GM21447 (cell line): ENCODE measurements at regions not wholly inside any gene's neighbourhood (a gene's known extent, or its start where the extent isn't known, plus 50 kb on each side); places are given as distances from the start of the nearest gene placed in this dataset.

ENCODE experiments used
- ATAC-seq: cut with Tn5 transposase; IDR thresholded peaks from one replicate; pipeline ENCODE4 v1.9.1; 2021; ENCODE audit not compliant: unreplicated experiment

DNA sequence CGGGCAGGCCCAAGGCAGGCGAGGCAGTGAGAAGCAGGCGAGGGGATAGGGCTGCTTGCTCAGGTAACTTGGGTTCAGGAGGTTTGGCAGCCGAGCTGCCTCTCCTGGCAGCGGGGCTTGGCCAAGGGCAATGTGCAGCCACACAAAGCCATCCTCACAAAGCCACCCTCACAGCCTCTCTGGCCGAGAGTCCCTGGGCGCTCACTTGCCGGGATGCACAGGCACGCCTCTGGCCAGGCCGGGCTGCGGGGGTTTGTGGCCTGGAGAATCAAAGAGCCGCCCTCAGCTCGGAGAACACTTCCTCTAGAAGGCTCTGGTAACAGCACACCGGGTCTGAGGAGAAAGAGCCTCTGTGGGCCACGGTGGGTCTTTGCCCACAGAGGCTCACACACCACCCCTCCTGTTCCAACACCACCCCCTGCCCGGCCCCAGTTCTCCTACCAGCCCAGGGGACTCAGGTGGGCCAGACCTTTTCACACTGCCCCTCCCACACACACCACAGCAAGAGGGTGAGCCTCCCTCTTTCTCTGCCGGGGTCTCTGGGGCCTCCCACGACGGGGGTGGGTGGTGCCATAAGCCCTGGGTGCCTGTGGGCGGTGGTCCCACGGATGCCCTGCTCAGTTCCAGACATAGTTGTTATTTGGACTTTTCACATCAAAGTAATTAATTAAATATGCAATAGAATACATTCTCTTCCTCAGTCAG lies 186.9 kb downstream of the ZFP36L2 start:
- ATAC-seq = no peak

DNA sequence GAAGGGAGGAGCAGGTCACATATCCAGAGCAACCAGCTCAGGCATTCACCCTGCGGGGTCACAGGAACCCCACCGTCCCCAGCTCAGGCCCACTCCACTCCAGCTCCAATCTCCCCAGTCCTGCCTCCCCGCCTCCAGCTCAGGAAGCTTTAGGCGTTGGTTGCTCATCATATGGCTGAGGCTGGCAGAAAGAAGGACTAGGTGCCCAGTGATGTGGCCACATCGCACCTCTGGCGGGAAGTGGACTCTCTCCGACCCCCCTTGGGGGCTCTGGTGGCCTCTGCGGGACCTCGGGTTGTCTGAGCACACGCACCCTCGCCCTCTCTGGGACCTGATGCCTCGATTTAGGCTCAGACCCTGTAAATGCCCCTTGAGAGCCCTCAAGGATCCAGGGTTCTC lies 187.7 kb downstream of the ZFP36L2 start:
- no peak for ATAC-seq

DNA sequence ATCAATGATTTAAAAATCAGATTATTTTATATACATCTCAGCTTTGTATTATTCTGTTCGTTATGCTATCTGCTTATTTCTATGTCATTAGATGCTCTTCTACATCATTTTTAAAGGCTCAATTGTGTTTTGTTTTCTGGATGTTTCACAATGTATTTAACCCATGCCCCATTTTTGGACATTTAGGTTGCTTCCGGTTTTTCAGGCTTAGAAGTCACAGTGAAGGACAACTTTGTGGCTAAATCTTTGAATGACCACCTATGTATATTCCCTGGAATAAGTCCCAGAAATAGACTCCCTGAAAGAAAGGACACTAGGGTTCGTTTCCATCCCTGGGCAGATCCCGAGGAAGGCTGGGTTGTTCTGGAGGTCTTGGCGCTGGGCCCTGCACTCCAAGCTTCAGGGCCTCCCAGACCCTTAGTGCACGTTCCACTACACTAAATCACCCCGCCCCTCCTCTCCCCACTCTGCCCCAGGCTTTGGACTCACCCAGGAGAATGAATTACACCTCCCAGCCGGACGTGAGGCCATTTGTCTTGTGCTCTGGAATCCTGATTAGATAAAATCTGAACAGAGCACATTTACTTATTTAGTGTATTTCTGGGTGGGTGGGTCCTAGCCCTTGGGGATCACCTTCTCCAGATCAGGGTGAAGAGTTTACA lies 188.2 kb downstream of the ZFP36L2 start:
- ATAC-seq = no peak

DNA sequence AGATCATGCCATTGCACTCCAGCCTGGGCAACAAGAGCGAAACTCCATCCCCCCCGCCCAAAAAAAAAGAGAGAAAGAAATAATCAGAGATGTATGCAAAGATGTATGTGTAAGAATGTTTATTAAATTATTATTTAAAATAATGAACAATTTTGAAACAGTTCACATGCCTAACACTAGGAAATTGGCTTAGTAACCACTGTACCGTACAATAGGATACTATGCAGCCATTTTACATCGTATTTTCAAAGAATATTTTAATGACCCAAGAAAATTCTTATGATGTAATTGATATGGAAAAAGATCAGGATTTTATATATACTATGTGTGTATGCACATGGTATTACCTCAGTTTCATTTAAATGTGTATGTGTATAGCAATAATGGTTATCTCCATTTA lies 190.5 kb downstream of the ZFP36L2 start:
- ATAC-seq = no peak

DNA sequence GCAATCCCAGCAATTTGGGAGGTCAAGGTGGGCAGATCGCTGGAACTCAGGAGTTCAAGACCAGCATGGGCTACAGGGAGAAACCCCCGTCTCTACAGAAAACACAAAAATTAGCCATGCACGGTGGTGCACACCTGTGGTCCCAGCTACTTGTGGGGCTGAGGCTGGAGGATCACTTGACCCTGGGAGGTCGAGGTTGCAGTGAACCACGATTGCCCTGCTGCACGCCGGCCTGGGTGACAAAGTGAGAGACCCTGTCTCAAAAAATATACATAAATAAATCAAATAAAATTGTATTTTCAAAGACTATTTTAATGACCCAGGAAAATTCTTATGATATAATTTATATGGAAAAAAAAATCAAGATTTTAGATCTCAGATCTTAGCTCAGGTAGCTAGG lies 191.5 kb downstream of the ZFP36L2 start:
- no peak for ATAC-seq

DNA sequence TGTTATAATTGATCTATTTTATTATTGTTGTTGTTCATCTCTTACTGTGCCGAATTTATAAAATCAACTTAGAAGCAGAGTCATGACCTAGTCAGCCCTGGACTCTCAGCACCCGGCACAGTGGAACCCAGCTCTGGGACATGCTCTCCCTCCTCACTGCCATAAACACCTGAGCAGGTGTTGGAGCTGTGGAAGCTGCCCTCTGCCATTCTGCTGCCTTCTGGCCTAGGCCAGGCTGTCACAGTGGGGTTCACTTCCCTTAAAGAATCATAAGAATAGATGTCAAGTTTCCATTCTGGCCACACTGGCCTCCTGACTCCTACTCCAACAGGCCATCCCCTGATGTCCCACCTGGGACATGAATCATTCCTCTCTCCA lies 192.2 kb downstream of the ZFP36L2 start:
- ATAC-seq = no peak

DNA sequence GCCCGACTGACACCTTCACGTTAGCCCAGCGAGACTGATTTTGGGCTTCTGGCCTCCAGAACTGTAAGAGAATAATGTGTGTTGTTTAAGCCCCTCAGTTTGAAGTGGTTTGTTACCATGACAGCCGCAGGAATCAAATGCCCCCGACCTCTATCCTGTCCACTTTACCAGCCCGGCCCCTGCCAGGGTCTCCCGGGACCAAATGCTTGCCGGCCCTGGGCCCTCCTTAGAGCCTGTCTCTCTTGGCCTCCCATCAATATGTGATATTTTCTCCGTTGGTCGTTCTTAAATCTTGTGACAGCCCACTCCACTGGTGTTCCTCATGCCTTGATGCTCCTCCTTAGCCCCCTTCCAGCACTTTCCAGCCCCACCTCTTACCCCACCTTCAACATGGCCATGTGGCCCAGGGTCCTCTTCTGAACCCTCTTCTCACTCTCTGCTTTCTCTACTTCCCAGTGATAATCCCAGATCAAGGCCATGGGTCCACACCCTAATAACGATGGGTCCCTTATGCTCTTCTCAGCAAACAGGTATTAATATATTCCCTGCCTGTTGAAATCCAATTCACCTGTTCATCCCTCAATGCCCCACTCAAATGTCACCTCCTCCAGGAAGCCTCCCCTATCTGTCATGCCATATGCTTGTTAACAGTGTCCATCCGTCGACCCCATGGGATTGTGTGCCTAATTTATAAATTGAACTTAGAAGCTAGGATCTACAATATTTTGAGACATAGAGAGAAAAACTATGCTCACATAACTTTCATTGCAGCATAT lies 192.8 kb downstream of the ZFP36L2 start:
- ATAC-seq = no peak

DNA sequence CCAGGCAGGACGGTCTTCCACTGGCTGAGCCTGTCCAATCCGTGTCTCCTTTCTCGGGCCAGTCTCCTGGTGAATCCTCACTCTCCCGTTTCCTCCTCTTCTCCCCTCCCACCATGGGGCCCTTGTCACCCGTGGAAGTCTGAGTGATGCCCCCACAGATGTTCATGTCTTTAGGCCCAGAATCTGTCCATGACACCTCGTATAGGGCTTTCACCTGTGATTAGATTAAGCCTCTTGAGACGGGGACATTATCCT lies 193.5 kb downstream of the ZFP36L2 start:
- no peak for ATAC-seq

DNA sequence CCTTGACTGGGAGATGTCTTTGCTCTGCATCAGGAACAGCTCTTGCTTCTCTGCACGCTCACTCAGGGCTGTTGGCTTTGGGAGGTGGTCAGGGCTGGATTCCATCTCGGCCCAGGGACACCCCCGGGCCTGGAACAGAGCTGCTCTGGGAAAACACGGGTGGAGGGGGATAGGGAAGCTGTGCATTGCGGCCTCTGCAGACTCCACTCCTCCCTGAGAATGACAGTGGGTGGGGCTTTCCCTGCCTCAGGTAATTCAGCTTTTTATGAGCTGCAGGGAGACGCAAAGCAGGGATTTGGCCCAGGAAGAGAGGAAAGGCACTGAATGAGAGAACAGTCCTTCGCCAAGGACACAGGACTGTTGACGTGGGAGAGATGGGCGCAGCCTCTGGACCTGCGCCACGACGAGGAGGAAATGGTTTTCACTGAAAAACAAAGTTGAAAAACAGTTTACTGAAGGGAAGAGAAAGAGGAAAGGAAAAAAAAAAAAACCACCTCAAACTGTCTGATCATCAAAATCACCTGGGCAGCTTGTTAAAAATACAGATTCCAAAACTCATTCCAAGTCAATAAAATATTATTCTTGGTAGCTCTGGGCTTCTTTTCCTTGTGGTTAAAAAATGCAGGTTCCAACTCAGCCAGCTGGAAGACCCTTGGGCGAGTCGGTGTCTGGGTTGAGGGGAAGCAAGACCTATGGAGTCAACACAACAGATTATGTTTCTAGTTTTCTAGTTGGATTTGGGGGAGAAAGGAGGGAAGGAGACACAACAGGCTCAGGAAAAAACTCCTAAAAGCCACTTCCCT lies 194.0 kb downstream of the ZFP36L2 start:
- no peak for ATAC-seq

DNA sequence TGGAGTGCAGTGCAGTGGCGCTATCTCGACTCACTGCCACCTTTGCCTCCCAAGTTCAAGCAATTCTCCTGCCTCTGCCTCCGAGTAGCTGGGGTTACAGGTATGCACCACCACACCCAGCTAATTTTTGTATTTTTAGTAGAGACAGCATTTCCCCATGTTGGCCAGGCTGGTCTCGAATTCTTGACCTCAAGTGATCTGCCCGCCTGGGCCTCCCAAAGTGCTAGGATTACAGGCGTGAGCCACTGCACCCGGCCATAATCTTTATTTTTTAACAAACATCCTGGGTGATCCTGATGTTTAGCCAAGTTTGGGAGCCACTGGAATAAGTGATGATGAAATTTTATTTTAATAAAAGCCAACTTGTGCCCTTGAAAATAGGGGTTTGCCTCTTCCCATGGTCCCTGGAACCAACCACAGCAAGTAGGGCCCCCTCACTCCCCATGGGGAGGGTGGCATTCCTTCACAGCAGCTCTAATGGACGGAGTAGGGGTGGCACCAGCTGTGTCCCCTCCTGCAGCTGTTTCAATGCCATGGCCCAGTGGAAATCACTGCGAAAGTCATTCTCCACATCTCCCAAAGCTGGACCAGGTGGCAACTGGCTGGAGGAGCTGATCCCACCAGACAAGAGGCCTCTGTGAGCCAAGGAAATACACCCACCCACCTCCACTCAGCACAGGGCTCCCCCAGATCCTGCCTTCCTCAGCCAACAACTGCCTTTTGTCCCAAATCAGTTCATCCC lies 194.8 kb downstream of the ZFP36L2 start:
- ATAC-seq = no peak

DNA sequence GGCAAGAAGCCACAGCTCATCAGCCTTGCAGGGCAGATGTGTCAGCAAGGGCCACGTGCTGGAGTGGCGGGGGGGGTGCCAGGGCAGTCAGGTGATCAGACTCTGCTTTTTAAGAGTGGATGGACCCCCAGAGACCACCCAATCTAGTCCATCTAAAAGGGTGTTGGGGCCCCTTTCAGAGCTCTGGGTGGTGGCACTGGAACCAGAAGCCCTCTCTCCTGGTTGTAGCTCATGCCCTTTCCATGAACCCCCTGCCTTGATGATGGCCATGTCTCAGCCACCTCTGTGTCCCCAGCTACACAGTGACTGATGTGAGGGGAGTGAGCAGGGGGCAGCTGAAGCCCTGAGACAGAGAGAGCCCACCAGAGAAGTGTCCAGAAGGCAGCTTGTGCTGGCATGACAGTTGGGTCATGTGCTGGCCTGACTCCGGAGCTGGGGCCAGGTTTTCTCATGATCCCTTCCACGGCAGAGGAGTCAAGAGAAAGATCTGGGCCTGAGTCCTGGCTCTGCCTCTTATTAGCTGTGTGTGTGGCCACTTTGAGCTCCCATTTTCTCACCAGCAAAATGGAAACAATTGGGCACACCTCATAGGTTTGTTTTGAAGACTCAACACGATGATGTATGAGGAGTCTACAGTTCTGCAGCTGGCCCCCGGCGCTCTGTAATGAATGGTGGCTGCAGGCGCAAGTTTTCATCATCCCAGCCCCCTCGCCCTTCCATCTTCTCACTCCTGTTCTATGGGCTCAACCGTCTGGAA lies 195.7 kb downstream of the ZFP36L2 start:
- no peak for ATAC-seq

DNA sequence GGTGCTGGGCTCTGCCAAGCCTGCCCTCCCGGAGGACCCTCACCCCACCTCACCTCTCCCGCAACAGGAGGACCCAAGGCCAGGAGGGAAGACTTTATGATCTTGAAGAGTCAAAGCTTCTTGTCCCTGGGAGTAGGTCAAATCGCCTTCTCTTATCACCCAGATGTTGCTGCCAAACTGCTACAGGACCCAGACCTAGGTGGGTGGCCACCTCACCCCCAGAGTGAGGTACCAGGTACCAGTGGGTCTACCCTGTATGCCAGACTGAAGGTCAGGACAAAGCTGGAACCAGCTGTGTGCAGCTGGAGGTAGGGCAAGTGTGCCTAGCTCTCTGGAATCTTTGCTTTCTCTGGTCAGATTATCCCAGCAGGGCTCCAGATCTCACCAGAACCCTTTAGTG lies 197.2 kb downstream of the ZFP36L2 start:
- ATAC-seq = no peak

DNA sequence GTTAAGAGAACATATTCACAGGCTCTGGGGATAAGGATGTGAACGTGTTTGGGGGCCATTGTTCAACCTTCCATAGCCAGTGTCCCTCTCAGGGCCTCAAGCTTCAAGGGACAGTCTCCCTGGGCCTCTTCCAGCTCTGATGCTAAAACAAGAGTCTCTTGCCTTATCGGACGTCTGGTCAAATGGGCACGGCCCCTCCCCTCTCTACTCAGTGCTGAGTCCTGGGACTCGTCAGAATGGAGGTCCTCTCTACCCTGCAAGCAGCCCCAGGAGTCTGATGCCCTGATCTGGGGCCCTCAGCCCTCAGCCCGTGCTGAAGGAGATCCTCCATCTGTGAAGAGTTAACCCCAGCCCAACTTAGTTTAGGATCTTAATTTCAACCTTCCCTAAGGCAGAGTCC lies 198.2 kb downstream of the ZFP36L2 start:
- no peak for ATAC-seq

DNA sequence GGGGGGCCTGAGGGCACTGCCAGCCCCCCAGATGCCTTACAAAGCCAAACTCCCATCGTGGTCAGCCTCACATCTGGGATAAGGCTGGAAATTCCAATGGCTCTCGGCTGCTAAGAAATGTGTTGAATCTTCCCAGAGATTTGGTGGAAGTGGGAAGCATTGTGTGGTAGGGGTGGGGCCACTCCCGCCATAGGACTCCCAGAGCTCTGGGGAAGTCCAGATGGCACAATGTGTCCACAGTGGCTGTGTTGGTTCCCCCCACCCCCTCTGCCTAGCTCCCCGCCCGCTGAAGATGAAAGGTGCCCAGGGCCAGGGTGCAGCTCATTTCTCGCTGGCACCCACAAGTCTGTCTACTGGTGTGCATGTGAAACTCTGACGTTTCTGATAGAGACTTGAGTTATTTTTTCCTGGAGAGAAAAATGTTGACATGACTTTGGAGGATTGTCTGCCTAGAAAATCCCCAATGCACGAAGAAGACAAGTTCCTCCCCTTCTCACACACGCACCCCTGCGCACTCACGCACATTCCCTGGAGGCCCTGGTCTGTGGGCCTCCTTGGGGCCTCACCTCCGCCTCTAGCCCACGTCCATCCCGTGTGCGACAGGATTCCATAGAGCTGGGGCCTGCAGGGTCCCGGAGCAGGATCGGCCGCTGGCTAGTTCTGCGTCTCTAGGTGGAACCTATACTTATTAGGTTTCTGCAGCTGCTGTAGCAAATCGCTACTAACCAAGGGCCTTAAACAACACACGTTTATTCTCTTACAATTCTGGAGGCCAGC lies 199.1 kb downstream of the ZFP36L2 start:
- no peak for ATAC-seq

DNA sequence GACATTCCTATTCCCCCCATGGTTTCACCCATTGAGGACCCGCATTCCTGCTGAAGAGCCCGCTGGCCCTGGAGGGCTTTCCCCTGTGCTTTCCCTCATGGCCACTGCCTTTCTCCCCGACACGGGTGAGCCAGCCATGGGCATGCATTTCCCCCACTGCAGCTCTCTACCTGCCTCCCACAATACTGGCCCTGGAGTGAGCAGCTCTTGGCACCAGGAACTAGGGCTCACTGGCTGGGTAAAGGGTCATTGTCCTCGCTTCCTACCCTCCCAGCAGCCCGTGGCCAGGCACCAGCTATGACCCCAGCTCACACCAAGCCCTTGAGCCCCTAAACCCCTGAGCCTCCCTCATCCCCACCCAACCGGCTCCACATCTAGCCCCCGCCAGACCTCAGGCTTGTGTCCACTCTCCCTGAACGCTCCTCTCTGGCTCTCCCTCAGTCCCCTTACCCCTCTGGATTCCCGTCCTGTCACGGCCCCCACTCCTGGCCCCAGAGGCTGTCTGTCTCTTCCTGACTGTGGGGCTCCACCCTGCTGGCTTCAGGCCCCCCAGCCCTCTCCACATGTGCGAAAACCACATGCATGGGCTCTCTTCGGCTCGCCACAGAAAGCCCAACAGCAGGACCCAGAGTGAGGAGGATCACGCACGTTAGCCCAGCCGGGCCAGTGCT lies 199.8 kb downstream of the ZFP36L2 start:
- no peak for ATAC-seq

DNA sequence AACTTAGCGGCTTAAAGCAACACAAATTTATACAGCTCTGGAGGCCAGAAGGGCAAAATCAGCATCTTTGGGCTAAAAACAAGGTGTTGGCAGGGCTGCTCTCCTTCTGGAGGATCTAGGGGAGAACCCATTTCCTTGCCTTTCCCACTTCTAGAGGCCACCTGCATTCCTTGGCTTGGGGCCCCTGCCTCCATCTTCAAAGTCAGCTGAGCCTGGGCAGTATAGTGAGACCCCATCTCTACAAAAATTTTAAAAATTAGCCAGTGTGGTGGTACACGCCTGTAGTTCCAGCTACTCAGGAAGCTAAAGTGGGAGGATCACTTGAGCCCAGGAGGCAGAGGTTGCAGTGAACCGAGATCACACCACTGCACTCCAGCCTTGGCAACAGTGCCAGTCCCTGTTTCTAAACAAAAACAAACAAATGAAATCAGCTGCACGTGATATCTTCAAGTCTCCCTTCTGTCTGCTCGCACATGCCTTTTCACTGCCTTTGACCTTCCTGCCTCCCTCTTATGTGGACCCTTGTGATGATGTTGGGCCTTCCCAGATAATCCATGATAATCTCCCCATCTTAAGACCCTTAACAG lies 200.6 kb downstream of the ZFP36L2 start:
- no peak for ATAC-seq

DNA sequence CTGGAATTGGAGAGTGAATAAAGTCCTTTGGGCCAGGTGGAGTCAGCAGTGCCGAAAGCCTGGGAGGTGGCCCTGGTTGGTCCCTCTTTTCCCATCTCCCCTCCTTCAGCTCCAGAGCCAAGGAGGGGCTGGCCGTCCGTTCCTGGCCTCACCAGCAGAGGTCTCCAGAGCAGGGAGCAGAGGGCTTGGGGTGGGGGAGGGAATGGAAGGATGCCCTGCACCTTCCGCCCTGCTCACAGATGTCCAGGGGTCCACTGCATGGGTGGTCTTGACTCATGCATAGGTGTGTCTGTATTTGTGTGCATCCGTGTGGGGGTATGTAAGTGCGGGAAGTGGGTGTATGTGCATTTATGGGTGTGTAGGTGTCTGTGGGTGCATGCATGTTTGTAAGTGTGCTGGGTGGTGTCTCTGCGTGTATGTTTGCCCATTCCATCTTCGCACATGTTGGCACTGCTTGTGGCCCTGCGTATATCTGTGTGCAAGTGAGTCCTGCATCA lies 201.8 kb downstream of the ZFP36L2 start:
- no peak for ATAC-seq

DNA sequence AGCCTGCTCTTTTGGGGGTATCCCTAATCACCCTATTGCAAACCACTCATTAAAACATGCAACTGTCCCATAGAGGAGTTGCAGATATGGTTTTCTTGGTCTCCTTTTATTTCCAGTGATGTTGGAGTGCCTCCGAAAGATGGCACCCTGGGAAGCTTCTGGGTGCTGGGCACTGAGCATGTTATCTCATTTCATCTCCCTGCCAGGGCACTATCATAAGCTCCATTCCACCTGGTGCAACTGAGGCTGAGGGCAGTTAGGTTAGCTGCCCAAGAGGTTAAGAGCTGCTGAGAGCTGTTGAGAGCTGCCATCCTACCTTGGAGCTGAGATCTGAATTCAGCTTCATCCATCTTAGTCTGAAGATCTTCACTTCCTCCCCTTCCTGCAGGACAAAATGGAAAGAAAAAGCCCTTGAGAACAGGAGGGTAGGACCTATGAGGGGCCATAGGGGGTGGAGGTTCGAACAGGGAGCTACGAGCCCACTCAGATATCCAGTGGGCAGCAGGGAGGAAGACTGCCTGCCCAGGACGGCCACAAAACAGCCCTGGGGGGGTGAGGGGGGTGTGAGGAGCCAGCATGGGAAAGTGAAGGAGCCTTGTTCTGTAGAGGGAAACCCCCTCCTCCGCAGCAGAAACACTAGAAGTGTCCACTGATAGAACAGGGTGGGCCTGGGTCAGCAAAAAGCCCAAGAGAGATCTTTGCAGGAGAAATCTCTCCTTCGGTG lies 202.5 kb downstream of the ZFP36L2 start:
- ATAC-seq = no peak
